ENCODE measurements at regions not wholly inside any gene's neighbourhood (a gene's known extent, or its start where the extent isn't known, plus 50 kb on each side); places are given as distances from the start of the nearest gene placed in this dataset.

GRCh38 chr10:61356354-61356753 is 96.8 kb downstream of the TMEM26 start:
- DNase-seq, result no peak

- DNase-seq, result no peak
Measured at GRCh38 chr10:61355211-61355610, 98.0 kb downstream of the TMEM26 start.

GRCh38 chr10:61354401-61354975 is 98.7 kb downstream of the TMEM26 start:
- DNase-seq, result no peak

- DNase-seq, result no peak
Measured at GRCh38 chr10:61350794-61351193, 102.4 kb downstream of the TMEM26 start.

- no peak for DNase-seq
Measured at GRCh38 chr10:61350068-61350467, 103.1 kb downstream of the TMEM26 start.

GRCh38 chr10:61346796-61347413 is 106.3 kb downstream of the TMEM26 start:
- DNase-seq, result no peak

- DNase-seq, result no peak
Measured at GRCh38 chr10:61343796-61344195, 109.4 kb downstream of the TMEM26 start.

GRCh38 chr10:61342858-61343572 is 110.2 kb downstream of the TMEM26 start:
- no peak for DNase-seq

- no peak for DNase-seq
Measured at GRCh38 chr10:61341008-61341407, 112.2 kb downstream of the TMEM26 start.

- no peak for DNase-seq
Measured at GRCh38 chr10:61338146-61338545, 115.0 kb downstream of the TMEM26 start.

- DNase-seq, result no peak
Measured at GRCh38 chr10:61337741-61338140, 115.4 kb downstream of the TMEM26 start.

- DNase-seq, result no peak
Measured at GRCh38 chr10:61336831-61337230, 116.3 kb downstream of the TMEM26 start.

- no peak for DNase-seq
Measured at GRCh38 chr10:61335359-61335758, 117.8 kb downstream of the TMEM26 start.

- no peak for DNase-seq
Measured at GRCh38 chr10:61332581-61332980, 120.6 kb downstream of the TMEM26 start.

- DNase-seq, result no peak
Measured at GRCh38 chr10:61330669-61331068, 122.5 kb downstream of the TMEM26 start.

- DNase-seq, result no peak
Measured at GRCh38 chr10:61329854-61330253, 123.3 kb downstream of the TMEM26 start.

GRCh38 chr10:61325223-61325960 is 127.8 kb downstream of the TMEM26 start:
- DNase-seq, result no peak

- DNase-seq, result no peak
Measured at GRCh38 chr10:61323726-61324125, 129.5 kb downstream of the TMEM26 start.

- DNase-seq, result no peak
Measured at GRCh38 chr10:61321041-61321857, 131.9 kb downstream of the TMEM26 start.

GRCh38 chr10:61320257-61320587 is 133.0 kb downstream of the TMEM26 start:
- no peak for DNase-seq

- DNase-seq, result no peak
Measured at GRCh38 chr10:61319386-61320256, 133.6 kb downstream of the TMEM26 start.

- DNase-seq, result no peak
Measured at GRCh38 chr10:61318429-61318828, 134.8 kb downstream of the TMEM26 start.

All from activated CD4-positive, alpha-beta T cell treated with anti-CD3 and anti-CD28 coated beads, Interleukin-2, amount 50 U/mL, for 48 hours (primary cell).